ENCODE measurements at regions not wholly inside any gene's neighbourhood (a gene's known extent, or its start where the extent isn't known, plus 50 kb on each side); places are given as distances from the start of the nearest gene placed in this dataset.

- Histone ChIP-seq H3K36me3 (ENCODE audit: control insufficient read depth in 2 of 2, insufficient read depth in 1 of 2, low read length in 2 of 2) (no peaks in the 10 kb centered on the region), H3K4me3 (ENCODE audit: low read depth, low read length) (no peak overlapping the region), H3K9me3 (ENCODE audit: control insufficient read depth, insufficient read depth, low read depth, low read length) (no peaks in the 10 kb centered on the region), H3K4me1 (ENCODE audit: control insufficient read depth, insufficient read depth, low read length) (no peaks in the 10 kb centered on the region), H3K27ac (ENCODE audit: extremely low read depth, low read depth, low read length) (no peak overlapping the region)
- TF ChIP-seq ZNF473 (tag by site-specific recombination; IDR thresholded peaks at IDR 0.05) (no peak), ZBTB48 (tag by site-specific recombination; IDR thresholded peaks at IDR 0.05) (no peak), ZSCAN4 (tag by site-specific recombination; IDR thresholded peaks at IDR 0.05) (no peak), ZNF670 (tag by site-specific recombination; IDR thresholded peaks at IDR 0.05; ENCODE audit: low read depth) (no peak), TRIM28 (IDR thresholded peaks at IDR 0.05; ENCODE audit: borderline replicate concordance, low read length) (no peak), GLIS1 (tag by site-specific recombination; IDR thresholded peaks at IDR 0.05) (no peak), ZNF280D (tag by site-specific recombination; IDR thresholded peaks at IDR 0.05) (no peak), KLF8 (tag by site-specific recombination; IDR thresholded peaks at IDR 0.05) (no peak), REPIN1 (tag by site-specific recombination; IDR thresholded peaks at IDR 0.05; ENCODE audit: low read depth) (no peak), ZNF530 (tag by site-specific recombination; IDR thresholded peaks at IDR 0.05; ENCODE audit: low read depth) (no peak), ZIC2 (tag by site-specific recombination; IDR thresholded peaks at IDR 0.05) (no peak), MEIS1 (CRISPR knock-in tag; IDR thresholded peaks at IDR 0.05; ENCODE audit: borderline replicate concordance) (no peak), ZNF121 (tag by site-specific recombination; IDR thresholded peaks at IDR 0.05) (no peak)
- TF ChIP-seq, protein P1, sequence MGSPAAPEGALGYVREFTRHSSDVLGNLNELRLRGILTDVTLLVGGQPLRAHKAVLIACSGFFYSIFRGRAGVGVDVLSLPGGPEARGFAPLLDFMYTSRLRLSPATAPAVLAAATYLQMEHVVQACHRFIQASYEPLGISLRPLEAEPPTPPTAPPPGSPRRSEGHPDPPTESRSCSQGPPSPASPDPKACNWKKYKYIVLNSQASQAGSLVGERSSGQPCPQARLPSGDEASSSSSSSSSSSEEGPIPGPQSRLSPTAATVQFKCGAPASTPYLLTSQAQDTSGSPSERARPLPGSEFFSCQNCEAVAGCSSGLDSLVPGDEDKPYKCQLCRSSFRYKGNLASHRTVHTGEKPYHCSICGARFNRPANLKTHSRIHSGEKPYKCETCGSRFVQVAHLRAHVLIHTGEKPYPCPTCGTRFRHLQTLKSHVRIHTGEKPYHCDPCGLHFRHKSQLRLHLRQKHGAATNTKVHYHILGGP (tag by site-specific recombination; IDR thresholded peaks at IDR 0.05): no peak
- ChIA-PET POLR2A (no interaction called here), CTCF (no interaction called here)
Measured at GRCh38 chr4:133385161-133385954, 236.3 kb downstream of the PCDH10 start.

- Histone ChIP-seq H3K4me1 (ENCODE audit: control insufficient read depth, insufficient read depth, low read length) (no peaks in the 10 kb centered on the region), H3K9me3 (ENCODE audit: control insufficient read depth, insufficient read depth, low read depth, low read length) (no peaks in the 10 kb centered on the region), H3K4me3 (ENCODE audit: low read depth, low read length) (no peak overlapping the region), H3K27ac (ENCODE audit: extremely low read depth, low read depth, low read length) (no peak overlapping the region), H3K36me3 (ENCODE audit: control insufficient read depth in 2 of 2, insufficient read depth in 1 of 2, low read length in 2 of 2) (no peaks in the 10 kb centered on the region)
- CTCF ChIA-PET: no interaction called here
- no peak for TF ChIP-seq ZNF707 (tag by site-specific recombination; IDR thresholded peaks at IDR 0.05)
- TF ChIP-seq ZNF561 (tag by site-specific recombination; IDR thresholded peaks at IDR 0.05; ENCODE audit: borderline replicate concordance): no peak
- TF ChIP-seq ZIC2 (tag by site-specific recombination; IDR thresholded peaks at IDR 0.05): no peak
- no peak for TF ChIP-seq ZNF514 (tag by site-specific recombination; IDR thresholded peaks at IDR 0.05)
- POLR2A ChIA-PET: no interaction called here
Measured at GRCh38 chr4:133379681-133380438, 230.8 kb downstream of the PCDH10 start.
